ENCODE measurements at regions not wholly inside any gene's neighbourhood (a gene's known extent, or its start where the extent isn't known, plus 50 kb on each side); places are given as distances from the start of the nearest gene placed in this dataset.

- intact Hi-C loops (cut with DNase I, micrococcal nuclease) = no loop called here
- no peak overlapping the region for H3K27ac Mint-ChIP-seq
- H3K9me3 Mint-ChIP-seq = no peaks in the 10 kb centered on the region
- no peak overlapping the region for H3K4me3 ChIP-seq (ENCODE audit: low read length)
- H3K4me1 ChIP-seq (ENCODE audit: insufficient read depth, low read length) = no peaks in the 10 kb centered on the region
- ATAC-seq (ENCODE audit: poor library complexity) (no peak), DNase-seq (no peak)
- H3K27me3 Mint-ChIP-seq = no peaks in the 10 kb centered on the region
- no peaks in the 10 kb centered on the region for H3K4me1 Mint-ChIP-seq (ENCODE audit: low read depth)
- TF ChIP-seq, protein P1, sequence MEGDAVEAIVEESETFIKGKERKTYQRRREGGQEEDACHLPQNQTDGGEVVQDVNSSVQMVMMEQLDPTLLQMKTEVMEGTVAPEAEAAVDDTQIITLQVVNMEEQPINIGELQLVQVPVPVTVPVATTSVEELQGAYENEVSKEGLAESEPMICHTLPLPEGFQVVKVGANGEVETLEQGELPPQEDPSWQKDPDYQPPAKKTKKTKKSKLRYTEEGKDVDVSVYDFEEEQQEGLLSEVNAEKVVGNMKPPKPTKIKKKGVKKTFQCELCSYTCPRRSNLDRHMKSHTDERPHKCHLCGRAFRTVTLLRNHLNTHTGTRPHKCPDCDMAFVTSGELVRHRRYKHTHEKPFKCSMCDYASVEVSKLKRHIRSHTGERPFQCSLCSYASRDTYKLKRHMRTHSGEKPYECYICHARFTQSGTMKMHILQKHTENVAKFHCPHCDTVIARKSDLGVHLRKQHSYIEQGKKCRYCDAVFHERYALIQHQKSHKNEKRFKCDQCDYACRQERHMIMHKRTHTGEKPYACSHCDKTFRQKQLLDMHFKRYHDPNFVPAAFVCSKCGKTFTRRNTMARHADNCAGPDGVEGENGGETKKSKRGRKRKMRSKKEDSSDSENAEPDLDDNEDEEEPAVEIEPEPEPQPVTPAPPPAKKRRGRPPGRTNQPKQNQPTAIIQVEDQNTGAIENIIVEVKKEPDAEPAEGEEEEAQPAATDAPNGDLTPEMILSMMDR (IDR thresholded peaks at IDR 0.05) = no peak
- no peaks in the 10 kb centered on the region for H3K27me3 ChIP-seq (ENCODE audit: control insufficient read depth in 1 of 2, insufficient read depth in 2 of 2, low read length in 2 of 2)
- H3K36me3 Mint-ChIP-seq (ENCODE audit: low read depth) = no peaks in the 10 kb centered on the region
- no peaks in the 10 kb centered on the region for H3K36me3 ChIP-seq (ENCODE audit: insufficient read depth, low read length)
- POLR2A ChIA-PET = no interaction called here
- no peak overlapping the region for H3K27ac ChIP-seq (ENCODE audit: low read depth in 1 of 2, low read length in 2 of 2)
- H3K9me3 ChIP-seq (ENCODE audit: control insufficient read depth in 1 of 2, insufficient read depth in 1 of 2, low read length in 2 of 2) = peaks cover 0 to under 1% of the 10 kb centered on the region in 2 experiments
- CTCF ChIA-PET = no interaction called here
- no peak overlapping the region for H3K4me3 Mint-ChIP-seq
Measured at GRCh38 chr2:147681093-147681492, 163.7 kb upstream of the ACVR2A start.

- Histone ChIP-seq H3K9me3 (ENCODE audit: control insufficient read depth in 1 of 2, insufficient read depth in 1 of 2, low read length in 2 of 2) (no peaks in the 10 kb centered on the region), H3K27me3 (ENCODE audit: control insufficient read depth in 1 of 2, insufficient read depth in 2 of 2, low read length in 2 of 2) (no peaks in the 10 kb centered on the region), H3K4me3 (ENCODE audit: low read length) (no peak overlapping the region), H3K27ac (ENCODE audit: low read depth in 1 of 2, low read length in 2 of 2) (no peak overlapping the region), H3K4me1 (ENCODE audit: insufficient read depth, low read length) (no peaks in the 10 kb centered on the region), H3K36me3 (ENCODE audit: insufficient read depth, low read length) (no peaks in the 10 kb centered on the region)
- TF ChIP-seq, protein P1 (IDR thresholded peaks at IDR 0.05) = no peak
- POLR2A ChIA-PET = no interaction called here
- intact Hi-C loops (cut with DNase I, micrococcal nuclease) = no loop called here
- ATAC-seq (ENCODE audit: poor library complexity) (no peak), DNase-seq (no peak)
- H3K27ac Mint-ChIP-seq = no peak overlapping the region
- CTCF ChIA-PET = no interaction called here
- H3K9me3 Mint-ChIP-seq = no peaks in the 10 kb centered on the region
- no peaks in the 10 kb centered on the region for H3K36me3 Mint-ChIP-seq (ENCODE audit: low read depth)
- no peak overlapping the region for H3K4me3 Mint-ChIP-seq
- no peaks in the 10 kb centered on the region for H3K27me3 Mint-ChIP-seq
- H3K4me1 Mint-ChIP-seq (ENCODE audit: low read depth) = no peaks in the 10 kb centered on the region
Measured at GRCh38 chr2:147679955-147680531, 164.8 kb upstream of the ACVR2A start.

- Histone ChIP-seq H3K27me3 (ENCODE audit: control insufficient read depth in 1 of 2, insufficient read depth in 2 of 2, low read length in 2 of 2) (no peaks in the 10 kb centered on the region), H3K27ac (ENCODE audit: low read depth in 1 of 2, low read length in 2 of 2) (no peak overlapping the region), H3K9me3 (ENCODE audit: control insufficient read depth in 1 of 2, insufficient read depth in 1 of 2, low read length in 2 of 2) (no peaks in the 10 kb centered on the region), H3K36me3 (ENCODE audit: insufficient read depth, low read length) (no peaks in the 10 kb centered on the region), H3K4me3 (ENCODE audit: low read length) (no peak overlapping the region), H3K4me1 (ENCODE audit: insufficient read depth, low read length) (no peaks in the 10 kb centered on the region)
- DNase-seq = no peak
- TF ChIP-seq, protein P1 (IDR thresholded peaks at IDR 0.05) = no peak
- no peaks in the 10 kb centered on the region for H3K4me1 Mint-ChIP-seq (ENCODE audit: low read depth)
- intact Hi-C loops (cut with DNase I, micrococcal nuclease) = no loop called here
- H3K4me3 Mint-ChIP-seq = no peak overlapping the region
- no peaks in the 10 kb centered on the region for H3K27me3 Mint-ChIP-seq
- no peaks in the 10 kb centered on the region for H3K9me3 Mint-ChIP-seq
- ChIA-PET CTCF (no interaction called here), POLR2A (interaction anchor here (0.5 kb wide), 1 partner anchor 111 kb away, joined by 4 read pairs; no protein-coding TSS in a partner anchor)
- no peak for ATAC-seq (ENCODE audit: poor library complexity)
- no peaks in the 10 kb centered on the region for H3K36me3 Mint-ChIP-seq (ENCODE audit: low read depth)
- H3K27ac Mint-ChIP-seq = no peak overlapping the region
Measured at GRCh38 chr2:147679191-147679954, 165.5 kb upstream of the ACVR2A start.
